ACC112 (cell line): ENCODE measurements at regions not wholly inside any gene's neighbourhood (a gene's known extent, or its start where the extent isn't known, plus 50 kb on each side); places are given as distances from the start of the nearest gene placed in this dataset.
"Not testable (repeated sequence)": the region's sequence is repeated elsewhere in the genome, so short reads cannot be mapped to it uniquely, and the experiment has no call there.

Experiments used
- H2AFZ ChIP-seq: fragments of 200-600 bp; sonication (generic); one replicate; pipeline ENCODE4 v1.6.0; 2017; ENCODE audit warnings: antibody characterized with exemption, low read length; ENCODE audit not compliant: unreplicated experiment
- H3K27ac ChIP-seq: fragments of 200-600 bp; sonication (generic); 2 replicates; pipeline ENCODE4 v1.5.1; 2014; ENCODE audit warnings: low read depth, mild to moderate bottlenecking, antibody characterized with exemption, low read length, moderate library complexity
- H3K27me3 ChIP-seq: fragments of 200-600 bp; sonication (generic); 2 replicates; pipeline ENCODE4 v1.6.1; 2014; ENCODE audit warnings: mild to moderate bottlenecking, antibody characterized with exemption, low read length, moderate library complexity, mixed read lengths; ENCODE audit not compliant: insufficient read depth
- H3K36me3 ChIP-seq: fragments of 200-600 bp; sonication (generic); 2 replicates; pipeline ENCODE4 v1.6.1; 2016; ENCODE audit warnings: mild to moderate bottlenecking, antibody characterized with exemption, low read length, moderate library complexity, mixed read lengths; ENCODE audit not compliant: insufficient read depth
- H3K4me1 ChIP-seq: fragments of 200-600 bp; sonication (generic); one replicate; pipeline ENCODE4 v1.6.1; 2016; ENCODE audit warnings: low read length, mixed read lengths; ENCODE audit not compliant: insufficient read depth, unreplicated experiment, control insufficient read depth
- H3K4me3 ChIP-seq: fragments of 200-600 bp; sonication (generic); 2 replicates; pipeline ENCODE4 v1.5.1; 2014; ENCODE audit warnings: mild to moderate bottlenecking, low read depth, low read length
- H3K79me2 ChIP-seq: fragments of 200-600 bp; sonication (generic); one replicate; pipeline ENCODE4 v1.6.0; 2016; ENCODE audit warnings: low read length; ENCODE audit not compliant: control insufficient read depth, unreplicated experiment, insufficient read depth

DNA sequence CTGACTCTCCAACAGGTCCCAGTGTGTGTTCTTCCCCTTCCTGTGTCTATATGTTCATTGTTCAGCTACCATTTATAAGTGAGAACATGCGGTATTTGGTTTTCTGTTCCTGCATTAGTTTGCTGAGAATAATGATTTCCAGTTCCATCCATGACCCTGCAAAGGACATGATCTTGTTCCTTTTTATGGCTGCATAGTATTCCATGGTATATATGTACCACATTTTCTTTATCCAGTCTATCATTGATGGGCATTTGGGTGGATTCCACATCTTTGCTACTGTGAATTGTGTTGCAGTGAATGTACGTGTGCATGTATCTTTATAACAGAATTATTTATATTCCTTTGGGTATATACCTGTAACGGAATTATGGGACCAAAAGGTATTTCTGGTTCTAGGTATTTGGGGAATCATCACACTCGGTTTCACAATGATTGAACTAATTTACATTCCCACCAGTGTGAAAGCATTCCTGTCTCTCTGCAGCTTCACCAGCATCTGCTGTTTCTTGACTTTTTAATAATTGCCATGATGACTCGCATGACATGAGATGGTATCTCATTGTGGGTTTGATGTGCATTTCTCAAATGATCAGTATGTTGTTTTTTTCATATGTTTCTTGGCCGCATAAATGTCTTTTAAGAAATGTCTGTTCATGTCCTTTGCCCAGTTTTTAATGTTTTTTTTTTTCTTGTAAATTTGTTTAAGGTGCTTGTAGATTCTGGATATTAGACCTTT is 60.2 kb downstream of the LSMEM1 start:
- H3K4me3 ChIP-seq: no peak overlapping the region
- H3K79me2 ChIP-seq: no peaks in the 10 kb centered on the region
- H3K27me3 ChIP-seq: no peaks in the 10 kb centered on the region
- H3K36me3 ChIP-seq: no peaks in the 10 kb centered on the region
- no peaks in the 10 kb centered on the region for H3K4me1 ChIP-seq
- no peak overlapping the region for H2AFZ ChIP-seq
- H3K27ac ChIP-seq: no peak overlapping the region

DNA sequence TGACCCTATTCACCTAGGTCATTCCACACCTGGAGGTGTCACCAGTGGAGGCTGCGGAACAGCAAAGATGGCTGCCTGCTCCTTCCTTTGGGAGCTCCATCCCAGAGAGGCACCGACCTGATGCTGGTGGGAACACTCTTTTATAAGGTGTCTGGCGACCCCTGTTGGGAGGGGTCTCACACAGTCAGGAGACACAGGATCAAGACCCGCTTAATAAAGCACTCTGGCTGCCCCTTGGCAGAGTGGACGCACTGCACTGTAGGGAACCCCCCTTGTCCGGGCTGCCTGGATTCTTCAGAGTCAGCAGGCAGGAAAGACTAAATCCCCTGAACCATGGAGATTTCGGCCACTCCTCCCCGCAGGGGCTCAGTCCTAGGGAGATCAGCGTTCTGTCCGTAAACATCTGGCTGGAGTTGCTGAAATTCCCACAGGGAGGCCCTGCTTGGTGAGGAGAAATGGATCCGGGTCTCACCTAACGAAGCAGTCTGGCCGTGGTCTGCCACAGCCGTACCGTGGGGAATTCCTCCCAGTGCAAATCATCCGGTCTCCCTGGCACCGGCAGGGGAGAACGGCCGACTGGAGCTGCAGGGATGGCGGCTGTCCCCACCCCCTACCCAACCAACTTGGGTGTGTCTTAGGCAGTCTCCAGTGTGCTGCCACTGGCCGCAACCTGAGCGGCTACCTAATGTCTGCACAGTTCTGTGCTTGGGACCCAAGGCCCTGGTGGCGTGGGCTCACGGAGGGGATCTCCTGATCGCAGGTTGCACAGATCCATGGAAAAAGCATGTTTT is 66.1 kb downstream of the LSMEM1 start:
- no peaks in the 10 kb centered on the region for H3K4me1 ChIP-seq
- no peak overlapping the region for H3K4me3 ChIP-seq
- H3K36me3 ChIP-seq: no peaks in the 10 kb centered on the region
- H3K79me2 ChIP-seq: no peaks in the 10 kb centered on the region
- H3K27ac ChIP-seq: no peak overlapping the region
- H2AFZ ChIP-seq: no peak overlapping the region
- H3K27me3 ChIP-seq: no peaks in the 10 kb centered on the region

DNA sequence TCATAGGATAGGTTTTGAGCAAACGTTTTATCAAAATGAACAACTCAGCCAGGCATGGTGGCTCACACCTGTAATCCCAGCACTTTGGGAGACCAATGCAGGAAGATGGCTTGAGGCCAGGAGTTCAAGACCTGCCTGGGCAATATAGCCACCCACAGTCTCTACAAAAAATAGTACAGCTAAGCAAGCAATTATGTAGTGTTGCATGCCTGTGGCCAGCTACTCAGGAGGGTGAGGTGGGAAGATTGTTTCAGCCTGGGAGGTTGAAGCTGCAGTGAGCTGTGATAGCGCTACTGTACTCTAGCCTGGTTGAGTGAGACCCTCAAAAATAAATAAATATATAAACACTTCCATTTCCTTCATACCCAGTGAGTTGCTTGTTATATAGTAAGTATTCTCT is 67.1 kb downstream of the LSMEM1 start:
- H3K36me3 ChIP-seq: no peaks in the 10 kb centered on the region

DNA sequence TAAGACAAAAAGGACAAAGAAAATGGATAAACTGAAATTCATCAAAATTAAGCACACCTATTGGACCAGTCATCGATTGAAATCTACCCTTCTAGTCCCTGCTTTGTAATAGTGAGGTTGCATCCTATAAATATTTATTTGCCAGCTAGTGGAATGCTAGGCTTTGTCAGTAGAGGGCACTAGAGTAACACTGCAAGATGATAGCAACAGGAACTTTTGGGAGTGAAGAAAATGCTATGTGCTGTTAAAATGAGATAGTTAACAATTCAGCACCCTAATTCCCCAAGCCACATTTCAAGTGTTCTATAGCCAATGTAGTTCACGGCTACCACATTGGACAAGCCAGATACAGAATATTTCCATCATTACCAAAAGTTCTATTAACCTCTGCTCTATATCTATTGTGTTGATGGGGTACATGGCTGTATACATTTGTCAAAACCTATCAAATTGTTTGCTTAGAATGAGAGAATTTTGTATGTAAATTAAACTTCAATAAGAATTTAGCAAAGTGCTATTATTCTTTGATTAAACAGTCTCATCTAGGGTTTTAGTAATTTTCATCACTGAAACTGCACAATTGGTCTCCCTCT is 69.8 kb downstream of the LSMEM1 start:
- no peak overlapping the region for H3K4me3 ChIP-seq
- H3K27ac ChIP-seq: no peak overlapping the region
- H2AFZ ChIP-seq: no peak overlapping the region
- H3K4me1 ChIP-seq: no peaks in the 10 kb centered on the region
- H3K36me3 ChIP-seq: no peaks in the 10 kb centered on the region
- H3K27me3 ChIP-seq: no peaks in the 10 kb centered on the region
- no peaks in the 10 kb centered on the region for H3K79me2 ChIP-seq

More for the DNA sequence above, 67.1 kb downstream of the LSMEM1 start:
- no peaks in the 10 kb centered on the region for H3K4me1 ChIP-seq
- no peak overlapping the region for H3K4me3 ChIP-seq
- no peaks in the 10 kb centered on the region for H3K79me2 ChIP-seq
- H3K27ac ChIP-seq: no peak overlapping the region
- no peaks in the 10 kb centered on the region for H3K27me3 ChIP-seq
- no peak overlapping the region for H2AFZ ChIP-seq

DNA sequence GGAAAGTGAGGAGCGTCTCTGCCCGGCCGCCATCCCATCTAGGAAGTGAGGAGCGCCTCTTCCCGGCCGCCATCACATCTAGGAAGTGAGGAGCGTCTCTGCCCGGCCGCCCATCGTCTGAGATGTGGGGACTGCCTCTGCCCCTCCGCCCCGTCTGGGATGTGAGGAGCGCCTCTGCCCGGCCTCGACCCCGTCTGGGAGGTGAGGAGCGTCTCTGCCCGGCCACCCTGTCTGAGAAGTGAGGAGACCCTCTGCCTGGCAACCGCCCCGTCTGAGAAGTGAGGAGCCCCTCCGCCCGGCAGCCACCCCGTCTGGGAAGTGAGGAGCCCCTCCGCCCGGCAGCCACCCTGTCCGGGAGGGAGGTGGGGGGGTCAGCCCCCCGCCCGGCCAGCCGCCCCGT is 70.7 kb downstream of the LSMEM1 start:
- H3K27ac ChIP-seq, H2AFZ ChIP-seq, H3K27me3 ChIP-seq, H3K4me3 ChIP-seq, H3K4me1 ChIP-seq, H3K36me3 ChIP-seq, H3K79me2 ChIP-seq: not testable (repeated sequence)

DNA sequence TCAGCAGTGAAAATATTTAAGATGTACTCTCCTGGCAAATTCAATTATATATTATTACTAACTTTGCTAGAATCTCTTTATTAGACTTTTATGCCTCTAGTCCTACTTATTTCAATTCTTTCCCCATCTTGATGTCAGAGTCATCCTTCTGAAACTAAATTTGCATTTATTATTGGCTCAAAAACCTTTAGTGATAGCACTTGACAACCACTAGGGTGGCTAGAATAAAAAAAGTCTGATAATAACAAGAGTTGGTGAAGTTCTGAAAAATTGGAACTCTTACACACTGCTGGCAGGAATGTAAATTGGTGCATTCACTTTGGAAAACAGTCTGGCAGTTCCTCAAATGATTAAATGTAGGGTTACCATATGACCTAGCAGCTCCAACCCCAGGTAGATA is 73.8 kb downstream of the LSMEM1 start:
- no peaks in the 10 kb centered on the region for H3K36me3 ChIP-seq
- H2AFZ ChIP-seq: no peak overlapping the region
- H3K4me1 ChIP-seq: no peaks in the 10 kb centered on the region
- H3K79me2 ChIP-seq: no peaks in the 10 kb centered on the region
- H3K27me3 ChIP-seq: no peaks in the 10 kb centered on the region
- H3K4me3 ChIP-seq: no peak overlapping the region
- H3K27ac ChIP-seq: no peak overlapping the region

DNA sequence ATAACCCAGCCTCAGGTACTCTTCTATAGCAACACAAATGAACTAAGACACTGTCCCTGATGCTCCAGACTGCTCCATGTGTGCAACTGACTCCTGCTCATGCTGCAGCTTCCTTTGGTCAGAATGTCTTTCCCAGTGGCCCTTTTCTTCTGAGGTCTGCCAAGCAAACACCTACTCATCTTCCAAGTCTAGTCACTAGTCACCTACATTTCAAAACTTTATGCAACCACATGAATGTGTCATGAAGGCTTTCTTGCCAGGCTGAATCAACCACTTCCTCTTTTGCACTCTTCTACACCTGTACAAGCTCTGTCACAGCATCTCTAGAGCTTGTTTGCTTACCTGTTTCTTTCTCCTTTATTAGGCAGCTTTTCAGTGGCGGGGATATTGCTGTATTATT is 75.8 kb downstream of the LSMEM1 start:
- Histone ChIP-seq H3K27ac (no peak overlapping the region), H3K4me3 (no peak overlapping the region)

DNA sequence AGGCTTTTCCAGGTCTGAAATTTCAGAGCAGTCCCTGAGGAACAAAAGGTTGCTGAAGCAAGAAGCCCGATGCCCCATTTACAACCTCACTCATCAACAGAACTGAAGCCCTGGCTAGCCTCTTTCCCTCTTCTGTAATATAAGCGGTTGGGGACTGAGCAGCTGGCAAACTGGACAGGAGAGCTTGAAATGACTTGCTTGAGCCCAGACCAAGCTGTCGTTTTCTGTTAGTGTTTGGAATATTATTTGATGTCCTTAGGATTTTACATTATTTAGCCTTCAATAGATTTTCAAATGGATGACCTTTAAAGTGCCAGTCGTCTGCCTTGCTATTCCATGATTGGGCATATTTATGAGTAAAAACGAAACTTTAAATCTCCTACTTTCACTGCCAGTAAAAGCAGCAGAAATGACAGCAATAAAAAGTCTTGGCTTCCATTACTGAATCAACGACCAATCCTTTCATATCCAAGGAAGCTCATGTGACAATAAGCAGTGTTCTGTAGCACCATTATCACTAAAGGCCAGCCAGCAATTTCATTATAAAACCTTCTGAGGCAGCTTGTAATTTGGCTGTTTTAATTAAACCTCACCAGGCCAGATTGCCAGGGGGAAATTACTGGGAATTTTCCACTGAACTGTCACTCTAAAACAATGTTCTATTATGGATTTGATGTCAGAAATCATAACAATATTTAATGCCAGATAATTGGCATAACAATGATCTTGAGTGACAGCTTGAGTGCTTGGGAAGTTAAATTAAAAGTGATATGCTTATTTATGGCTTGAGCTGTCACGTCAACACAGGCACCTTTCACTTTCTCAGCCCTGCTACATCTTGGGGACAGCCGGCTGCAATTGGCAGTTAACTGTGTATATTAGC is 85.9 kb downstream of the LSMEM1 start:
- Histone ChIP-seq H2AFZ (peak overlapping the region; percentile 83), H3K27ac (no peak overlapping the region), H3K27me3 (no peaks in the 10 kb centered on the region)

More for the DNA sequence above, 75.8 kb downstream of the LSMEM1 start:
- H2AFZ ChIP-seq: no peak overlapping the region
- H3K79me2 ChIP-seq: no peaks in the 10 kb centered on the region
- no peaks in the 10 kb centered on the region for H3K36me3 ChIP-seq
- H3K27me3 ChIP-seq: no peaks in the 10 kb centered on the region
- no peaks in the 10 kb centered on the region for H3K4me1 ChIP-seq

DNA sequence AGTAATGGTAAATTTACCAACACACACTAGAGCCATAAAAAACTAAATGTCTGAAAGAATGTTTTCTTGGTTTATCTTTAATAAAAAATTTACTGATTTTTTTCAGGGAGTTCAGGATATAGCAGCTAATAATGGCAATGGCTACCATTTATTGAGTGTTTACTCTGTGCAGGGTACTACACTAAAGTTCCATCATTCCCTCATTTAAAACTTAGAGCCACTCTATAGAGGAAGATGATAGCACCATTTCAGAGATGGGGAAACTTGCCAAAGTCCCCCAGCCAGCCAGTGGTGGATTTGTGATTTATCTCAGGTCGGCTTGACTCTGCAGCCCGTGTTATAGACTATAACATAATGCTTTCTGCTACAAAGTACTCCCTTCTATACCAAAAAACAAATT is 86.6 kb downstream of the LSMEM1 start:
- Histone ChIP-seq H3K4me1 (no peaks in the 10 kb centered on the region), H3K79me2 (no peaks in the 10 kb centered on the region), H3K27ac (no peak overlapping the region), H3K27me3 (no peaks in the 10 kb centered on the region), H3K36me3 (no peaks in the 10 kb centered on the region), H3K4me3 (peak overlapping the region; percentile 12; the same call in 1 of the 2 replicates), H2AFZ (peak overlapping the region; percentile 83)

More for the DNA sequence above, 85.9 kb downstream of the LSMEM1 start:
- Histone ChIP-seq H3K79me2 (no peaks in the 10 kb centered on the region), H3K4me3 (peak overlapping the region; percentile 12; the same call in 1 of the 2 replicates), H3K4me1 (no peaks in the 10 kb centered on the region), H3K36me3 (no peaks in the 10 kb centered on the region)
